ENCODE measurements at regions not wholly inside any gene's neighbourhood (a gene's known extent, or its start where the extent isn't known, plus 50 kb on each side); places are given as distances from the start of the nearest gene placed in this dataset.

DNA sequence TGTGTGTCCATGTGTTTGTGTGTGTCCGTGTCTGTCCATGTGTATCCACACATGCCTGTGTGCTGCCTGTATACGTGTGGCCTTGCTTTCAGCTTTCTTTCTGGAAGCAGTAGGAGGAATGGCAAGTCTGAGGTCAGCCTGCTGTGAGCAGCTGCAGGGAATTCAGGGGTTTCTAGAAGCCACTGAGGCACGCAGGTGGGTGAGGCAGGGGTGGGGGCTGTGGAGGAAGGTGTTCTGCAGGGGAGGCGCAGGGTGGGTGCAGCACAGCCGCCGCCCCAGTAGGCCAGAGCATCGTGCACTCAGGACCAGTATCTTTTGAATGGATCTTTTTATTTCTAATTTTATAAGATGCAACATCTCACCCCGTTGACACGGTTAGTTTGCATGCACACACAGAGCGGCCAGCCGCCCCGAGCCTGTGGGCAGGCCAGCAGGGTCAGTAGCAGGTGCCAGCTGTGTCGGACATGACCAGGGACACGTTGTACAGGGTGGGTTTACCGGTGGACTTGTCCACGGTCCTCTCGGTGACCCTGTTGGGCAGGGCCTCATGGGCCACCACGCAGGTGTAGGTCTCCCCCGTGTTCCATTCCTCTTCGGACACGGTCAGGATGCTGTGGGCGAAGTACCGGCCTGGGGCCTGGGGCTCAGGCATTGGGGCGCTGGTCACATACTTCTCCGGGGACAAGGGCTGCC lies 327.7 kb downstream of the TMEM121 start (continued):
- TF ChIP-seq CHD7 (IDR thresholded peaks at IDR 0.05; ENCODE audit: insufficient replicate concordance, low read length) (no peak), POU5F1 (IDR thresholded peaks at IDR 0.05; ENCODE audit: low read depth, low read length) (no peak), BRCA1 (IDR thresholded peaks at IDR 0.05; ENCODE audit: low read depth, low read length) (no peak), CBX5 (IDR thresholded peaks at IDR 0.05; ENCODE audit: low read depth, low read length) (no peak), SIX5 (IDR thresholded peaks at IDR 0.05; ENCODE audit: low read depth, low read length) (no peak), TAF7 (optimal IDR thresholded peaks at IDR 0.05; ENCODE audit: borderline replicate concordance, low read depth, low read length) (no peak), RFX5 (IDR thresholded peaks at IDR 0.05; ENCODE audit: borderline replicate concordance, low read depth, low read length) (no peak), ZNF274 (IDR thresholded peaks at IDR 0.05; ENCODE audit: borderline replicate concordance, extremely low read depth, low read length) (no peak), PHF8 (conservative IDR thresholded peaks at IDR 0.05; ENCODE audit: low read depth, low read length) (no peak), GABPA (IDR thresholded peaks at IDR 0.05; ENCODE audit: borderline replicate concordance, insufficient read depth, low read length) (no peak), SAP30 (IDR thresholded peaks at IDR 0.05; ENCODE audit: insufficient read depth, insufficient replicate concordance, low read length) (no peak)

Measured in H1 (cell line).